HCT116 (cell line): ENCODE measurements at regions not wholly inside any gene's neighbourhood (a gene's known extent, or its start where the extent isn't known, plus 50 kb on each side); places are given as distances from the start of the nearest gene placed in this dataset.

Experiments used
- ATAC-seq: fragments of 200-7000 bp; cut with Tn5 transposase; 2 replicates; pipeline ENCODE4 v1.9.1; 2020; ENCODE audit warnings: mild to moderate bottlenecking, moderate library complexity
- BruUV-seq: library from RNA; stranded (reverse); fragments of 400-500 nt; replicated peaks from 2 replicates; lab custom pipeline; 2021; lab: Mats Ljungman, UMichigan
- CTCF ChIA-PET: fragments of 300-600 bp; sonication (Branson Sonifier 250); formaldehyde crosslinking; loops from one replicate; lab custom pipeline; 2021; ENCODE audit warnings: antibody characterized with exemption; lab: Charles Lee
- POLR2A ChIA-PET: fragments of 300-600, 350-600 bp; sonication (Branson Sonifier 250); formaldehyde crosslinking; loops from one replicate; lab custom pipeline; 2021; ENCODE audit warnings: antibody characterized with exemption; lab: Charles Lee
- RAD21 ChIA-PET, 2 experiments: fragments of 300-600 bp; sonication (Branson Sonifier 250); formaldehyde crosslinking; loops; one replicate each; lab custom pipeline; 2023; ENCODE audit warnings: low total read pairs in 2 of 2; ENCODE audit not compliant: uncharacterized antibody in 2 of 2, unreplicated experiment in 2 of 2, low non-redundant PET in 1 of 2; lab: Charles Lee
- DNase-seq: peaks from one replicate; pipeline ENCODE4 v3.0.0-alpha.2; 2010; ENCODE audit warnings: low read depth, low spot score
- H2AFZ ChIP-seq: fragments of 200-600 bp; shearing (Covaris generic), sonication (generic); 2 replicates; pipeline ENCODE4 v1.6.1; 2017; ENCODE audit warnings: low read depth, mixed run types, mixed read lengths, antibody characterized with exemption, low read length; ENCODE audit not compliant: poor library complexity, severe bottlenecking
- H3K27ac ChIP-seq: 2 replicates; pipeline ENCODE4 v1.5.1; 2012; ENCODE audit warnings: low read depth, low read length
- H3K27me3 ChIP-seq: fragments of 200-600 bp; sonication (generic); 2 replicates; pipeline ENCODE4 v1.6.1; 2016; ENCODE audit warnings: mixed run types, low read length, mixed read lengths; ENCODE audit not compliant: insufficient read depth
- H3K36me3 ChIP-seq, 2 experiments: fragments of 200-500 bp in 1 of 2; fragments of 200-600 bp in 1 of 2; sonication (Bioruptor generic) in 1 of 2; sonication (generic) in 1 of 2; 2 replicates each; pipeline versions ENCODE4 v1.5.1 to v1.6.1; 2014 to 2016; ENCODE audit warnings: low read length in 2 of 2, inconsistent platforms in 1 of 2, mixed read lengths in 1 of 2, mixed run types in 1 of 2; ENCODE audit not compliant: insufficient read depth in 2 of 2, control insufficient read depth in 1 of 2
- H3K4me1 ChIP-seq, 2 experiments: fragments of 200-600 bp in 1 of 2; sonication (generic) in 1 of 2; 2 replicates each; pipeline versions ENCODE4 v1.5.1 to v1.6.1; 2012 to 2017; ENCODE audit warnings: low read length in 2 of 2, inconsistent platforms in 1 of 2, mild to moderate bottlenecking in 1 of 2, mixed read lengths in 1 of 2, mixed run types in 1 of 2, moderate library complexity in 1 of 2; ENCODE audit not compliant: insufficient read depth in 2 of 2, control insufficient read depth in 1 of 2
- H3K4me2 ChIP-seq: fragments of 200-600 bp; sonication (generic); 2 replicates; pipeline ENCODE4 v1.6.1; 2017; ENCODE audit warnings: mixed run types, low read length, mixed read lengths
- H3K4me3 ChIP-seq, 2 experiments: fragments of 200-600 bp in 1 of 2; sonication (generic) in 1 of 2; replicated peaks in 1 of 2; 2 replicates each; pipeline ENCODE4 v1.5.1; 2011 to 2016; ENCODE audit warnings: low read length in 2 of 2, control low read depth in 1 of 2, low read depth in 1 of 2, mild to moderate bottlenecking in 1 of 2, mixed read lengths in 1 of 2, mixed run types in 1 of 2
- H3K79me2 ChIP-seq: fragments of 200-600 bp; sonication (generic); 2 replicates; pipeline ENCODE4 v1.6.1; 2017; ENCODE audit warnings: mild to moderate bottlenecking, mixed run types, low read length, moderate library complexity, mixed read lengths; ENCODE audit not compliant: insufficient read depth
- H3K9ac ChIP-seq: fragments of 200-600 bp; sonication (generic); 2 replicates; pipeline ENCODE4 v1.6.1; 2016; ENCODE audit warnings: low read length, mixed read lengths
- H3K9me2 ChIP-seq: fragments of 200-600 bp; sonication (generic), shearing (Covaris generic); 2 replicates; pipeline ENCODE4 v1.6.1; 2017; ENCODE audit warnings: mixed run types, mild to moderate bottlenecking, moderate library complexity; ENCODE audit not compliant: insufficient read depth
- H3K9me3 ChIP-seq, 2 experiments: fragments of 200-500 bp in 1 of 2; fragments of 200-600 bp in 1 of 2; sonication (Bioruptor generic) in 1 of 2; sonication (generic) in 1 of 2; 2 replicates each; pipeline ENCODE4 v1.6.1; 2014 to 2017; ENCODE audit warnings: low read length in 2 of 2, mixed read lengths in 2 of 2, inconsistent platforms in 1 of 2, low read depth in 1 of 2, mild to moderate bottlenecking in 1 of 2, mixed run types in 1 of 2, moderate library complexity in 1 of 2; ENCODE audit not compliant: control insufficient read depth in 1 of 2, insufficient read depth in 1 of 2
- H4K20me1 ChIP-seq: fragments of 200-600 bp; sonication (generic), shearing (Covaris generic); 2 replicates; pipeline ENCODE4 v1.6.1; 2017; ENCODE audit warnings: mixed run types, mild to moderate bottlenecking, moderate library complexity; ENCODE audit not compliant: insufficient read depth
- CBX3 ChIP-seq: IDR thresholded peaks from 2 replicates; pipeline ENCODE4 v1.6.1; 2012; ENCODE audit warnings: low read depth
- CEBPB ChIP-seq: IDR thresholded peaks from 2 replicates; pipeline ENCODE4 v1.6.1; 2012; ENCODE audit warnings: low read depth
- ELF1 ChIP-seq: IDR thresholded peaks from 2 replicates; pipeline ENCODE4 v1.6.1; 2012; ENCODE audit warnings: low read depth, borderline replicate concordance
- EZH2 ChIP-seq: fragments of 200-600 bp; sonication (generic); IDR thresholded peaks from 2 replicates; pipeline ENCODE4 v1.6.1; 2017; ENCODE audit warnings: antibody characterized with exemption, mixed run types
- EZH2phosphoT487 ChIP-seq: fragments of 200-600 bp; IDR thresholded peaks from 2 replicates; pipeline ENCODE4 v1.6.1; 2018; ENCODE audit warnings: antibody characterized with exemption, borderline replicate concordance
- JUND ChIP-seq: IDR thresholded peaks from 2 replicates; pipeline ENCODE4 v1.6.1; 2012
- POLR2A ChIP-seq: IDR thresholded peaks from 2 replicates; pipeline ENCODE4 v1.7.0; 2011; ENCODE audit warnings: borderline replicate concordance; ENCODE audit not compliant: insufficient read depth, insufficient read length; ENCODE audit errors: extremely low read depth
- RAD21 ChIP-seq: IDR thresholded peaks from 2 replicates; pipeline ENCODE4 v1.6.1; 2012; ENCODE audit warnings: low read depth, mild to moderate bottlenecking
- REST ChIP-seq: IDR thresholded peaks from 2 replicates; pipeline ENCODE4 v1.6.1; 2012; ENCODE audit warnings: low read depth
- SRF ChIP-seq: IDR thresholded peaks from 2 replicates; pipeline ENCODE4 v1.6.1; 2012; ENCODE audit warnings: low read depth
- TCF7L2 ChIP-seq: IDR thresholded peaks from 2 replicates; pipeline ENCODE4 v1.7.0; 2011; ENCODE audit warnings: borderline replicate concordance, inconsistent platforms; ENCODE audit not compliant: insufficient read depth, insufficient read length; ENCODE audit errors: extremely low read depth
- YY1 ChIP-seq: IDR thresholded peaks from 2 replicates; pipeline ENCODE4 v1.6.1; 2011; ENCODE audit warnings: low read length, low read depth, moderate library complexity, mild to moderate bottlenecking; ENCODE audit not compliant: insufficient replicate concordance; ENCODE audit errors: extremely low read depth
- ZBTB33 ChIP-seq: IDR thresholded peaks from 2 replicates; pipeline ENCODE4 v1.6.1; 2011; ENCODE audit warnings: mild to moderate bottlenecking, low read length, moderate library complexity; ENCODE audit not compliant: insufficient replicate concordance; ENCODE audit errors: extremely low read depth
- ZFX ChIP-seq: fragments of 450-650 bp; IDR thresholded peaks from 2 replicates; pipeline ENCODE4 v1.6.1; 2017
- ZNF274 ChIP-seq: fragments of 200-500 bp; sonication (Bioruptor generic); IDR thresholded peaks from 2 replicates; pipeline ENCODE4 v1.6.1; 2014; ENCODE audit warnings: mild to moderate bottlenecking, low read depth, low read length, inconsistent platforms
- intact Hi-C: fragments of 100-400 bp; cut with micrococcal nuclease; formaldehyde crosslinking; loops from 2 replicates; pipeline ENCODE4 v1.10.0; 2022
- TF ChIP-seq, protein P1 (sequence below): IDR thresholded peaks from 2 replicates; pipeline ENCODE4 v1.6.1; 2012

DNA sequence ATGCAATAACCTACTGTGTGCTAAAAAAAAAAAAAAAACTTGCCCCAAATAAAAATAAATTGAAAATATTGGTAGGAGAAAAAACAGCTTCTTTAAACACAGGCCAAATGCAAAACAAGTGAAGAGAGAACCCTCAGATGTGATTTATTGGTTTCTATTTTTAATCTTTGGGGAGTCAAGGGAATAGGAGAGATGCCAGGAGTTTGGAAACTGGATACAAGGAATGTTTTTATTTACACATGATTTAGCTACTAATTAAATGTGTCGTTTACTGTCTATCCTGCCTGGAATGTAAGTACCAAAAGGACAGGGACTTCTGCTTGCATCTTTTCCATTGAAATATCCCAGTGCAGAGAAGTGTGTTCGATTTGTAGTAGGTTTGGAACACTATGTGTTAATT lies 810.7 kb downstream of the MAFB start:
- H3K4me3 ChIP-seq, result no peak overlapping the region
- CTCF ChIA-PET, result interaction anchor here (1.5 kb wide), 1 partner anchor 766 kb away, joined by 4 read pairs; no protein-coding TSS in a partner anchor
- POLR2A ChIA-PET, result no interaction called here
- no peak for ATAC-seq
- no peaks in the 10 kb centered on the region; a peak in 2 of 4 replicates for H3K9me3 ChIP-seq
- no peaks in the 10 kb centered on the region for H4K20me1 ChIP-seq
- H3K4me2 ChIP-seq, result no peak overlapping the region
- no peaks in the 10 kb centered on the region for H3K4me1 ChIP-seq
- no peak overlapping the region for H2AFZ ChIP-seq
- RAD21 ChIA-PET, result no interaction called here
- no TSS peak for BruUV-seq
- TF ChIP-seq ZFX (no peak), RAD21 (no peak), CEBPB (no peak), EZH2phosphoT487 (no peak), ZBTB33 (no peak)
- H3K9me2 ChIP-seq, result no peaks in the 10 kb centered on the region
- H3K36me3 ChIP-seq, result no peaks in the 10 kb centered on the region
- no peaks in the 10 kb centered on the region for H3K27me3 ChIP-seq
- DNase-seq, result no peak
- no peaks in the 10 kb centered on the region for H3K79me2 ChIP-seq
- H3K27ac ChIP-seq, result no peak overlapping the region
- intact Hi-C loops, result no loop called here
- no peak overlapping the region for H3K9ac ChIP-seq

- Histone ChIP-seq H3K27me3 (no peaks in the 10 kb centered on the region), H3K27ac (no peak overlapping the region), H4K20me1 (no peaks in the 10 kb centered on the region), H3K4me1 (no peaks in the 10 kb centered on the region), H3K36me3 (no peaks in the 10 kb centered on the region), H2AFZ (no peak overlapping the region), H3K79me2 (no peaks in the 10 kb centered on the region), H3K9me3 (no peaks in the 10 kb centered on the region; a peak in 2 of 4 replicates), H3K4me2 (no peak overlapping the region), H3K4me3 (no peak overlapping the region), H3K9ac (no peak overlapping the region), H3K9me2 (no peaks in the 10 kb centered on the region)
- ATAC-seq (no peak), DNase-seq (no peak)
- ChIA-PET POLR2A (no interaction called here), CTCF (interaction anchor here (1.5 kb wide), 1 partner anchor 765 kb away, joined by 4 read pairs; no protein-coding TSS in a partner anchor), RAD21 (no interaction called here)
- BruUV-seq, result no TSS peak
- intact Hi-C loops, result no loop called here
- TF ChIP-seq POLR2A (no peak), CBX3 (no peak), ELF1 (no peak), REST (no peak), CEBPB (no peak), SRF (no peak), JUND (no peak), ZNF274 (no peak), EZH2phosphoT487 (no peak), TCF7L2 (no peak), EZH2 (no peak), YY1 (no peak)
- TF ChIP-seq, protein P1, sequence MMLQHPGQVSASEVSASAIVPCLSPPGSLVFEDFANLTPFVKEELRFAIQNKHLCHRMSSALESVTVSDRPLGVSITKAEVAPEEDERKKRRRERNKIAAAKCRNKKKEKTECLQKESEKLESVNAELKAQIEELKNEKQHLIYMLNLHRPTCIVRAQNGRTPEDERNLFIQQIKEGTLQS, result no peak
These were observed 811.2 kb downstream of the MAFB start for GRCh38 chr20:39877788-39878187.
